HG03520 (cell line): ENCODE measurements at regions not wholly inside any gene's neighbourhood (a gene's known extent, or its start where the extent isn't known, plus 50 kb on each side); places are given as distances from the start of the nearest gene placed in this dataset.

ENCODE experiments used
- ATAC-seq: cut with Tn5 transposase; IDR thresholded peaks from one replicate; pipeline ENCODE4 v1.9.1; 2021; ENCODE audit warnings: mild to moderate bottlenecking, moderate library complexity; ENCODE audit not compliant: unreplicated experiment

DNA sequence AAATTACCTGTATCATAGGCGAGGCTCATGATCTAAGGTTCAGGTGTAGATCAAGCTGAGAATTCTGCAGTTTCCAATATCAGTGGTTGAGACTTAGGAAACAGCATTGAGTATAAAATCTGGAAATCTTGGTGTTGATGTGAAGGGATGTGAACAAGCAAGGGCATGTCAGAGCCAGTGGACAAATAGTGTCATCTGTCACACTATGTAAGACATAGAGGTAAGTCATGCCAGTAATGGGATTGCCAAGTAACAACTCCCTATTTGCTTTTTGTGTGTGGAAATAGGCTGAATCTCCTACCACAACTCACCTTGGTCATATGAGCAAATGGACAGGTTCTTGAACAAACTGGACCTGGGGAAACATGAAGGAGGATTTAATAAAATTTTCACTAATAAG is 334.5 kb upstream of the EMCN start:
- no peak for ATAC-seq

GRCh38 chr4:100849319-100849718 is 331.5 kb upstream of the EMCN start:
- no peak for ATAC-seq

GRCh38 chr4:100848841-100849240 is 331.0 kb upstream of the EMCN start:
- ATAC-seq, result peak; percentile 87

DNA sequence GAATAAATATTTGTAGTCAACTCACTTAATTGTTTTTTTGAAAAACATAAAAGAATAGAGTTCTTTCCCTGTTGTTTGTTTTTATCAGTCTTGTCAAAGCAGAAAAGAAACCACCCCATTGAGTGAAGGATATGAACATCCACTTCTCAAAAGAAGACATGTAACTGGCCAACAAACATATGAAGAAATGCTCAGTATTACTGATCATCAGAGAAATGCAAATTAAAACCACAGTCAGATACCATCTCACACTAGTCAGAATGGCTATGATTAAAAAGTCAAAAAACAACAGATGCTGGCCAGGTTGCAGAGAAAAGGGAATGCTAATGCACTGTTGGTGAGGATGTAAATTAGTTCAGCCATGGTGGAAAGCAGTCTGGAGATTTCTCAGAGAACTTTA is 326.1 kb upstream of the EMCN start:
- peak; percentile 70 for ATAC-seq

GRCh38 chr4:100842856-100843255 is 325.0 kb upstream of the EMCN start:
- no peak for ATAC-seq

DNA sequence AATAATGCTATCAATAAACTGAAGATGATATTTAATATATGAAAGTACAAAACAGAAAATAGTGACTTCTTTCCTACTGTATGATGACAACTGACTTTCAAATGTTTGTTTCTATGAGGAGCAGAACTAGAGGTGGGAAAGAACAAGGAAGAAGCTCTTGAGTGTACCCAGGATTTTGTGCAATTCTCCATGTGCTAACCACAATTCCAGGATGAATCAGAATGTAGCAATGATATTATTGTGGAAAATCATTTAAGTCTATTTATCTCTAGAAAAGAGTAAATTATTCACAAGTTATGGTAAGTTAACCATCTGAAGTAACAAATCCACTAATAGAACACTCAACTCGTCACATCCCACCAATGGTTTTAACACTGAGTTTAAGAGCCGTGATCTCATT is 324.1 kb upstream of the EMCN start:
- no peak for ATAC-seq

DNA sequence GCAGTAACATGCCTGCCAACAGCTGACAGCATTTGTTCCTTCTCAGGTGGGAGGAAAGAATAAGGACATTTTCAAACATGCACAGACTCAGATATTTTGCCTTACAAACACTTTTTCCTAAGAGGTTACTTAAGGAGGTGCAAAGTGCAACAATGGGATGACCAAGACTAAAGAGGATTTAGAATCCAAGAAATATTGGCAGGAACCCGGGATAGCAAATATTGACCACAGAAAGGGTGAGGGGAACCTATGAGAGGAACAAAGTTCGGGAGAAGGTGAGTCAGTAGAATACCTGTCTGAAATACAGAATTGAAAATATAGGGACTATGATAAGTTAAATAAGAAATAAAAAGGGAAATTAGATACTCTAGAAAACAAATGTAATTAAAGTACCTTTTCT is 321.9 kb upstream of the EMCN start:
- no peak for ATAC-seq

DNA sequence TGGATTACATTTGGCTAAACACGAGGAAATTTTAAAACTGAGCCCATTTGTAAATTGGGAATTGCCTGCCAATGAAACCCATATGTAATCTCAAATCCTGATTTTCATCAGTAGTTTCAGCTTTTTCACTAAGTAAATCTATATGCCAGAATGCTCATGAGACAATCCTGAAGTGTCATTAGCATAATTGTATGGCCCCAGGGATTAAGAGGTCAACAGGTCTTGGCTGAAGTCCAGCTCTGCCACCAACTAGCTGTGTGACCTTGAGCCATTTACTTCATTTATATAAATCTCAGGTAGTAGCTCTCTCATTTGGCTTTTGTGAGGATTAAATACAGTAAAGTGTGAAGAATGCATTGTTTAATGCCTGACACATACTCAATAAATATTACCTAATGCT is 320.5 kb upstream of the EMCN start:
- no peak for ATAC-seq

- ATAC-seq, result no peak
Observed at GRCh38 chr4:100836929-100837328, 319.1 kb upstream of the EMCN start.

- no peak for ATAC-seq
Observed at GRCh38 chr4:100834616-100835015, 316.8 kb upstream of the EMCN start.

DNA sequence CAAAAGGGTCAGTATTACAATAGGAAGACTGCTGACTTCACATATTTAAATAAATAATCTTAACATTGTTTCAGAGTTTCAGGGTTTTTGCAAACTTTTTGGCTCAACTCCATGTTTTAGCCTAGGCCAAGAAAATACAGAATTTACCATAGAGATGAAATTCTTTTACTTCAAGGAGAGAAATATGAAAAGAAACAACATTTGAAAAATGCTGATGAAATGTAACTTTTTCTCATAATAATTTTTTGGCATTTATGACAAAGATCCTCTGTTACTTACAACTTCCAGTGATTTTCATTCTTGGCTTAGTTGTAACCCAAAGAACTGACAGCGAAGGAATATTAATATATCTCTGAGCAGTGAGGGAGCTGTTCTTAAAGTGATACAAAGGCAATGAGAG is 316.1 kb upstream of the EMCN start:
- no peak for ATAC-seq

DNA sequence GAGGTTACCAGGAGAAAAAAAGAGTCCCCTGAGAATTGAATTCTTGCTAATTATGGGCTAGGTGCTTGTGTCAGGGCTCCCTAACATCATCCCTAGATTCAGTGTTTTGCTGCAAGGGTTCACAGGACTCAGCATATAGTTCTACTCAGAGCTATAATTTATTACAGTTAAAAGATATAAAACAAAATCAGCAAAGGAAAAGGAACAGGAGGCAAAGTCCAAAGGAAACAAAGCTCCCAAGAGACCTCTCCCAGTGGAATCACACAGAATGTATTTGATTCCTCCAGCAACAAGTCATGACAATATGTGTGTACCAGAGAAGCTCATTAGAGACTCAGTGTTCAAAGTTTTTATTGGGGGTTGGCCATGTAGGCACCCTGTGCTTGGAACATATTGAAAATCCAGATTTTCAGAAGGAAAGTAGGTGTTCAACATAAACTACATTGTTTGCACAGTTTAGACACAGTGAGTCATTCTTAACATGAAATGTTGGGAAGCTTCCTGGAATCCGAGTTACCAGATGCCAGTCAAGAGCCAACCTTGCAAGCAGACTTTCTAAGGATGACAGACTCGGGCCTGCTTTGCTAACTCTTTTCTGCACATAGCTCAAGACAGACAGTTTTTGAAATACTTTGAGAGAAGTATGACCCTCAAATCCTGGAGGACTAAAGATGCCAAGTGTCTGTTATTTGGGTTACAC is 311.3 kb upstream of the EMCN start:
- no peak for ATAC-seq

- ATAC-seq, result no peak
Observed at GRCh38 chr4:100828364-100828763, 310.5 kb upstream of the EMCN start.

GRCh38 chr4:100827756-100828155 is 309.9 kb upstream of the EMCN start:
- ATAC-seq, result no peak

DNA sequence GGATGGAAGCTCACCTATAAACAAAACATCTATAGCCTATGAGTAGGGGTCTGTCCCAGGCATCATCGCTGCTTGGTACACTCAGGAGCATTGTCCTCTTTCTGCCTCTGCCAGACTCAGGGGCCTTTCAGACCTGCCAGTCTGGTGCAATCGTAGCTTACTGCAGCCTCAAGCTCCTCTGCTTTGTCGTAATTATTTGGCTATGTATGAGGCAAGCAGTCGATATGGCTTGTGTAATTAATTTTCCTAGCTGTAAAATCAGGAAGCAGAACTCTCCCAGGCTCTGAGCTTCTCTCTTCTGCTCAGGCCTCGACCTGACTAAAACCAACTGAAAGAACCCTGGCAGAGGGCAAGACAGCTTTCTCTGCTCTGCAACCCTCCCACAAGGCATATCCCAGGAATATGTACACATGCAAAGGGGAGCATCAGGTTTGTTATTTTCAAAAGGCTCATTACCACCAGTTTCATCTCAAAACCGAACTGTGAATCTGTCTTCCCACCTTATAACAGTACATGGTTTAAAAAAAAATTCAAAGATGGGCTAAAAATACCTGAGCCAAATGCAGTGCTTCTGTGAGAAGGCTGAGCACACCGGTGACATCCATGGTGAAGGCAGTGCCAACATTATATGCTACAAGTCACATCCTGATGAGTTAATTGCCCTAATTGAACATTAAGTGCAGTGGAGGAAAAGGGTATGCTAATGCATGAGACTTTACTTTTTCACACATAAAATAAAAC is 309.2 kb upstream of the EMCN start:
- ATAC-seq, result no peak

DNA sequence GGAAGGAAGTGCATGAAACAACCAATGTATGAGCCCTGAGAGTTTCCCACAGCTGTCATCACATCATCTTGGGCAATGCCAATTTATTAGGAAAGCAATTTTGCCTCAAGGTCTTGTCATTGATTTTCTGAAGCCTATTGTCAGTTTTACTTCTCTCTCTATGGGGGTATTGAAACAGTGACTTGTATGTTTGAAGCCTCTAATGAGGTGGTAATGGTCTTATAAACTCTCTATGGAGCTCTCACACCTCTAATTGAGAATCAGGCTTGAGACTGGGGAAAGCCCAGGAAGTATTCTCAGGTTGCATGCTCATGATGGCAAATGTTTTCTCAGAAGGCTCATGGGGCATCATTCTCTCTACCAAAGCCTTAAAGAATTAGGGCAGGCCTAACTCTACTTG is 308.2 kb upstream of the EMCN start:
- ATAC-seq, result no peak

DNA sequence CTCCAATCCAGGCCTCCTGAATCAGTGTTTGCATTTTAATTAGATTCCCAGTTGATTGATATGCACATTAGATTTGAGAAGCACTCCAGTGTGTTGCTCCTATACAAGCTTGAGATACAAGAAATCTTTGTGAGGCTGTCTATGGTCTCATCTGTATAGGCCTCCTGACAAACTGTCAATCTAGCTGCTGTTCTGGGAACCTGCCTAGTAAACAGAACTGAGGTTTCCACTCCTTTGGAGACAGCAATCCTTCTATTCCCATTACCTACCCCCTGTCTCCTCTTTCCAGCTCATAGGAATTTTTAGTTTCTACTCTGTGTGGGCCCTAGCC is 306.1 kb upstream of the EMCN start:
- peak; percentile 8 for ATAC-seq

GRCh38 chr4:100823066-100823992 is 305.5 kb upstream of the EMCN start:
- ATAC-seq, result peak; percentile 77

DNA sequence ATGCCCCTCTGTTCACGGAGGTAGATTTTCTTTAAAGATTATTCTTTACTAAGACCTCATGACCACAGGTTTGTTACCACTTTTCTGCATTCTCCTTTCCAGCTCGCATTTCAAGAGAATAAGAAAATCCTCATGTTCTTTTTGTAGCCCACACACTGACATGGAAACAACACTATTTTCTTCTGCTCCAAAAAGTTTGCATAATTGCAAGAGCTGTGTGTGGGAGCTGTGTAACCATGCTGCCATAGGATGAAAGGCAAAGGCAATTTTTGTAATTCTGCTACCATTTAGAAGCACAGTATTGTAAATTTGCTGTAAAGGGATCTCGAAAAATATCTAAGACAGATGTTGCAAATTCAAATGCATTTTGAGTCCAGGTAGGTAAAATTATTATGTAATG is 302.4 kb upstream of the EMCN start:
- ATAC-seq, result no peak

- ATAC-seq, result no peak
Observed at GRCh38 chr4:100819505-100819904, 301.7 kb upstream of the EMCN start.

- no peak for ATAC-seq
Observed at GRCh38 chr4:100816436-100817045, 298.7 kb upstream of the EMCN start.
